ENCODE measurements at regions not wholly inside any gene's neighbourhood (a gene's known extent, or its start where the extent isn't known, plus 50 kb on each side); places are given as distances from the start of the nearest gene placed in this dataset.

GRCh38 chr13:38590796-38591507 lies 95.9 kb upstream of the FREM2 start:
- H3K27ac ChIP-seq (ENCODE audit: control insufficient read depth, insufficient read depth, low read length): no peak overlapping the region
- DNase-seq (ENCODE audit: low read depth, low spot score) (no peak), FAIRE-seq (no peak)
- H3K36me3 ChIP-seq (ENCODE audit: control insufficient read depth in 2 of 2, extremely low read depth in 1 of 2, insufficient read depth in 2 of 2, low read length in 2 of 2): no peaks in the 10 kb centered on the region
- H2AFZ ChIP-seq (ENCODE audit: control insufficient read depth, low read length): no peak overlapping the region
- no peak overlapping the region for H3K4me2 ChIP-seq (ENCODE audit: control insufficient read depth, extremely low read depth, insufficient read depth, low read depth, low read length)
- no peaks in the 10 kb centered on the region for H3K4me1 ChIP-seq (ENCODE audit: control insufficient read depth, extremely low read depth, insufficient read depth, low read length)
- TF ChIP-seq CTCF (optimal IDR thresholded peaks at IDR 0.05 in 1 of 3, IDR thresholded peaks at IDR 0.05 in 1 of 3, conservative IDR thresholded peaks at IDR 0.05 in 1 of 3; ENCODE audit: extremely low read depth in 1 of 3, insufficient read depth in 2 of 3, low read length in 3 of 3) (no peak), EZH2 (IDR thresholded peaks at IDR 0.05; ENCODE audit: low read length) (no peak)
- no peaks in the 10 kb centered on the region for H3K9me1 ChIP-seq (ENCODE audit: control insufficient read depth, extremely low read depth, insufficient read depth, low read length)
- H3K79me2 ChIP-seq (ENCODE audit: control insufficient read depth, insufficient read depth, low read length): no peaks in the 10 kb centered on the region
- dilution Hi-C loops (cut with MboI; ENCODE audit: extremely low pct_ligation_motif_present, low sequenced_read_pairs): no loop called here
- no peaks in the 10 kb centered on the region for H4K20me1 ChIP-seq (ENCODE audit: control insufficient read depth, extremely low read depth, insufficient read depth, low read length)
- no peak overlapping the region for H3K4me3 ChIP-seq (ENCODE audit: control insufficient read depth in 2 of 3, extremely low read depth in 1 of 3, insufficient read depth in 2 of 3, low read depth in 1 of 3, low read length in 3 of 3)
- no peak overlapping the region for H3K9ac ChIP-seq (ENCODE audit: control insufficient read depth, extremely low read depth, insufficient read depth, low read length)
- H3K27me3 ChIP-seq (ENCODE audit: control insufficient read depth, extremely low read depth, insufficient read depth, low read length): no peaks in the 10 kb centered on the region
- no peaks in the 10 kb centered on the region for H3K9me3 ChIP-seq (ENCODE audit: control insufficient read depth, low read depth, low read length)

GRCh38 chr13:38602266-38602665 lies 84.6 kb upstream of the FREM2 start:
- Histone ChIP-seq H3K9me1 (ENCODE audit: control insufficient read depth, extremely low read depth, insufficient read depth, low read length) (no peaks in the 10 kb centered on the region), H3K27ac (ENCODE audit: control insufficient read depth, insufficient read depth, low read length) (no peak overlapping the region), H3K4me3 (ENCODE audit: control insufficient read depth in 2 of 3, extremely low read depth in 1 of 3, insufficient read depth in 2 of 3, low read depth in 1 of 3, low read length in 3 of 3) (no peak overlapping the region), H3K79me2 (ENCODE audit: control insufficient read depth, insufficient read depth, low read length) (no peaks in the 10 kb centered on the region), H2AFZ (ENCODE audit: control insufficient read depth, low read length) (no peak overlapping the region), H3K36me3 (ENCODE audit: control insufficient read depth in 2 of 2, extremely low read depth in 1 of 2, insufficient read depth in 2 of 2, low read length in 2 of 2) (no peaks in the 10 kb centered on the region), H3K27me3 (ENCODE audit: control insufficient read depth, extremely low read depth, insufficient read depth, low read length) (peaks cover 7% of the 10 kb centered on the region), H3K9me3 (ENCODE audit: control insufficient read depth, low read depth, low read length) (no peaks in the 10 kb centered on the region), H3K4me2 (ENCODE audit: control insufficient read depth, extremely low read depth, insufficient read depth, low read depth, low read length) (no peak overlapping the region), H4K20me1 (ENCODE audit: control insufficient read depth, extremely low read depth, insufficient read depth, low read length) (no peaks in the 10 kb centered on the region), H3K9ac (ENCODE audit: control insufficient read depth, extremely low read depth, insufficient read depth, low read length) (no peak overlapping the region), H3K4me1 (ENCODE audit: control insufficient read depth, extremely low read depth, insufficient read depth, low read length) (no peaks in the 10 kb centered on the region)
- FAIRE-seq: no peak
- TF ChIP-seq CTCF (optimal IDR thresholded peaks at IDR 0.05 in 1 of 3, IDR thresholded peaks at IDR 0.05 in 1 of 3, conservative IDR thresholded peaks at IDR 0.05 in 1 of 3; ENCODE audit: extremely low read depth in 1 of 3, insufficient read depth in 2 of 3, low read length in 3 of 3) (no peak), EZH2 (IDR thresholded peaks at IDR 0.05; ENCODE audit: low read length) (no peak)
- dilution Hi-C loops (cut with MboI; ENCODE audit: extremely low pct_ligation_motif_present, low sequenced_read_pairs): no loop called here
- DNase-seq (ENCODE audit: low read depth, low spot score): no peak
